Thyroid gland (tissue), 4 donors: ENCODE measurements at regions not wholly inside any gene's neighbourhood (a gene's known extent, or its start where the extent isn't known, plus 50 kb on each side); places are given as distances from the start of the nearest gene placed in this dataset.

Source experiments
- DNase-seq, 2 donors: peaks; one replicate each; pipeline ENCODE4 v3.0.0-alpha.2; 2019
- H3K27ac ChIP-seq, 3 donors: fragments of 200-600 bp; sonication (generic); 1 replicate in 2 of 3; 2 replicates in 1 of 3; pipeline ENCODE4 v1.5.1; 2016 to 2019; ENCODE audit warnings: mild to moderate bottlenecking in 1 of 3, moderate library complexity in 1 of 3
- H3K27me3 ChIP-seq: fragments of 200-600 bp; sonication (generic); one replicate; pipeline ENCODE4 v1.5.1; 2019
- H3K36me3 ChIP-seq, 2 donors: fragments of 200-600 bp; sonication (generic); one replicate each; pipeline ENCODE4 v1.5.1; 2016 to 2019
- H3K4me1 ChIP-seq, 2 donors: fragments of 200-600 bp; sonication (generic); one replicate each; pipeline ENCODE4 v1.5.1; 2017 to 2019
- H3K4me3 ChIP-seq, 3 donors: fragments of 200-600 bp; sonication (generic); replicated peaks in 1 of 3; 1 replicate in 2 of 3; 2 replicates in 1 of 3; pipeline ENCODE4 v1.5.1; 2016; ENCODE audit warnings: mild to moderate bottlenecking in 1 of 3
- H3K9me3 ChIP-seq: fragments of 200-600 bp; sonication (generic); one replicate; pipeline ENCODE4 v1.5.1; 2017
- POLR2A ChIP-seq, 2 donors: fragments of 450-650 bp; IDR thresholded peaks; one replicate each; pipeline ENCODE4 v1.6.1; 2017; ENCODE audit warnings: antibody characterized with exemption in 2 of 2, mild to moderate bottlenecking in 2 of 2, moderate library complexity in 1 of 2
- WGBS, 2 donors: methylation state at CpG; one replicate each; pipeline ENCODE4 v1.1.5; 2017; 5-methylcytosine and 5-hydroxymethylcytosine counted together
- intact Hi-C: fragments of 100-400 bp; cut with DNase I; formaldehyde crosslinking; loops from one replicate; pipeline ENCODE4 v1.15.1; 2023
- TF ChIP-seq, protein P1 (sequence below), 6 experiments: fragments of 200-600 bp in 3 of 6; fragments of 450-650 bp in 3 of 6; sonication (generic) in 3 of 6; IDR thresholded peaks; one replicate each; pipeline ENCODE4 v1.5.1; 2016 to 2019; ENCODE audit warnings: antibody characterized with exemption in 6 of 6, mild to moderate bottlenecking in 2 of 6, inconsistent platforms in 1 of 6, moderate library complexity in 1 of 6

GRCh38 chr9:126111556-126111955 lies 215.1 kb upstream of the MVB12B start:
- WGBS, 2 donors = 92 to 93% methylated on average over 5 of the region's 5 CpGs
- H3K4me3 ChIP-seq = no peak overlapping the region
- no peak for DNase-seq

DNA sequence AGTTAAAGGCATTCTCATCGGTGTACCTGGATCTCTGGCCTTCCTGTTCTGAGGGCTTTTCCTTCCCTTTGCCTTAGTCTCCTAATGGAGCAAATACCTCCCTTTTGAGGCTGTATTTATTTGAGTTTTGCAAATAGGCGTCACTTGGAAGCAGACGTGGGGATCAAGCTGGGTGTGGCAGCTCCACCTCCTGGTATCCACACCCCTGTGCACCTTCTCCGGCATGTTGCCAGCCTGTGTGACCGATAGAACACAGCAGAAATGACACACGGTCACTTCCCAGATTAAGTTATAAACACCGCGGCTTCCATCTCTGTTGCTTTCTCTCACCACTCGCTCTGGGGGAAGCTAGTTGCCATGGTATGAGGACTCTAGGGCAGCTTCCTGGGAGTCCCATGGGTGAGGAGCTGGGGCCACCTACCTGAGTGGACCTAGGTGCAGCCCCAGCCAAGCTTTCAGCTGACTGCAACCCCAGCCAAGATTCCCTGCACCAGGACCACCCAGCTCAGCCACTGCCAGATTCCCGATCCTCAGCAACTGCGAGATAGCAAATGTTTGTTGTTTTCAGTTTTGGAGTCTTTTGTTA lies 214.4 kb upstream of the MVB12B start:
- H3K9me3 ChIP-seq = no peaks in the 10 kb centered on the region
- no peak for DNase-seq
- H3K36me3 ChIP-seq = no peaks in the 10 kb centered on the region
- intact Hi-C loops = no loop called here
- H3K27me3 ChIP-seq = no peaks in the 10 kb centered on the region
- no peak for TF ChIP-seq POLR2A (IDR thresholded peaks at IDR 0.05)
- TF ChIP-seq, protein P1, sequence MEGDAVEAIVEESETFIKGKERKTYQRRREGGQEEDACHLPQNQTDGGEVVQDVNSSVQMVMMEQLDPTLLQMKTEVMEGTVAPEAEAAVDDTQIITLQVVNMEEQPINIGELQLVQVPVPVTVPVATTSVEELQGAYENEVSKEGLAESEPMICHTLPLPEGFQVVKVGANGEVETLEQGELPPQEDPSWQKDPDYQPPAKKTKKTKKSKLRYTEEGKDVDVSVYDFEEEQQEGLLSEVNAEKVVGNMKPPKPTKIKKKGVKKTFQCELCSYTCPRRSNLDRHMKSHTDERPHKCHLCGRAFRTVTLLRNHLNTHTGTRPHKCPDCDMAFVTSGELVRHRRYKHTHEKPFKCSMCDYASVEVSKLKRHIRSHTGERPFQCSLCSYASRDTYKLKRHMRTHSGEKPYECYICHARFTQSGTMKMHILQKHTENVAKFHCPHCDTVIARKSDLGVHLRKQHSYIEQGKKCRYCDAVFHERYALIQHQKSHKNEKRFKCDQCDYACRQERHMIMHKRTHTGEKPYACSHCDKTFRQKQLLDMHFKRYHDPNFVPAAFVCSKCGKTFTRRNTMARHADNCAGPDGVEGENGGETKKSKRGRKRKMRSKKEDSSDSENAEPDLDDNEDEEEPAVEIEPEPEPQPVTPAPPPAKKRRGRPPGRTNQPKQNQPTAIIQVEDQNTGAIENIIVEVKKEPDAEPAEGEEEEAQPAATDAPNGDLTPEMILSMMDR (IDR thresholded peaks at IDR 0.05) = no peak
- no peaks in the 10 kb centered on the region for H3K4me1 ChIP-seq
- H3K4me3 ChIP-seq = no peak overlapping the region
- no peak overlapping the region for H3K27ac ChIP-seq
- WGBS, 2 donors = 76 to 79% methylated on average over 11 of the region's 11 CpGs

More at GRCh38 chr9:126111556-126111955, 215.1 kb upstream of the MVB12B start:
- TF ChIP-seq, protein P1 (IDR thresholded peaks at IDR 0.05) = no peak
- no peak for TF ChIP-seq POLR2A (IDR thresholded peaks at IDR 0.05)
- H3K4me1 ChIP-seq = no peaks in the 10 kb centered on the region
- no peaks in the 10 kb centered on the region for H3K9me3 ChIP-seq
- H3K27me3 ChIP-seq = no peaks in the 10 kb centered on the region
- no peaks in the 10 kb centered on the region for H3K36me3 ChIP-seq
- intact Hi-C loops = no loop called here
- H3K27ac ChIP-seq = no peak overlapping the region

DNA sequence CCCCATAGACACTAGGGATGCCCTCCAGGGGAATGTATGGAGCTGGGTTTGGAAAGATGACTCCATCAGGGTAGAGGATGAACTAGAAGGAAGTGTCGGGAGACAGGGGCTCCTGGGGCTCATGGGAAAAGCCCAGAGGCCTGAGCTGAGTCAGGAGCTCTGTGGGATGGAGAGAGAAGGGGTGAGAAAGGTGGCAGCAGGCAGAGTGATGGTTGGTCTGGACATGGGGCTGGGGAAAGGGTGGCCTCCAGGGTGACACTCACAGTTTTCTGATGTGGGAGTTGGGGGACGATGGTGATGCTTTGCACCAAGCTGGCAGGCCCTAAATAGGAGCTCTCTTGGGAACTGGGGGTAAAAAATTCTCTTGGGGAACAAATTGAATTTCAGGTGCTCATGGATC lies 213.5 kb upstream of the MVB12B start:
- Histone ChIP-seq H3K4me1 (no peaks in the 10 kb centered on the region), H3K9me3 (no peaks in the 10 kb centered on the region), H3K36me3 (no peaks in the 10 kb centered on the region), H3K27ac (no peak overlapping the region), H3K4me3 (no peak overlapping the region), H3K27me3 (no peaks in the 10 kb centered on the region)
- DNase-seq = no peak
- TF ChIP-seq, protein P1 (IDR thresholded peaks at IDR 0.05) = no peak
- no peak for TF ChIP-seq POLR2A (IDR thresholded peaks at IDR 0.05)
- WGBS, 2 donors = 78 to 87% methylated on average over 2 of the region's 2 CpGs
- intact Hi-C loops = no loop called here

DNA sequence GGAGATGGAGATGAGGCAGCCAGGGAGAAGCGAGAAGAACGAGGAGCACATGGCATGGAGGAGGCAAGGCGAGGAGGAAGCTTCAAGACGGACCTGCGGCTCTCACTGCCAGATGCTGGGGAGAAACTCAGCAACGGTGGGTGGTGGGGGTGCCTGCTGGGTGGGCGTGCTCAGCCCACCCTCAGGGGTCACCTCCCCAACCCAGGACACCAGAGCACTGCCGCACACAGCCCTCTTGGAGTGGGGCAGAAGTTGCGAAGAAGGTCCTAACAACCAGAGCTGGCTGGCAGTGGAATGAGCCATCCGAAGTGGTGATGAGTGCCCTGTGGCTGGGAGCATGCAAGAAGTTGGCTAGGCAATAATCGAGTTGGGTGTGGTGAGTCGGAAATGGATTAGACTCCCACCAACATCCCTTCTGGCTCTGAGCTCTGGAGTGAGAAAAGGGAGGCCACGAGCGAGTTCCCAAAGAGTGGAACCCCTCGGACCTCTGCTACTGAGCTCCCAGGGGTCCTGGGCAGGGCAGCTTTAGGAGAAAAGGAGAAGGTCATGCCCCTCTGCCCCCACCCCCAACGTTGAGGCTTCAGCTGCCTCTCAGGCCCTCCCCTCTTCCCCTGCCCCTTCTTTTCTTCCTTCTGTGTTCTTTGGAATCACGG lies 212.7 kb upstream of the MVB12B start:
- WGBS, 2 donors = 81 to 83% methylated on average over 17 of the region's 17 CpGs
- Histone ChIP-seq H3K4me3 (no peak overlapping the region), H3K36me3 (no peaks in the 10 kb centered on the region), H3K27ac (no peak overlapping the region), H3K27me3 (no peaks in the 10 kb centered on the region), H3K9me3 (no peaks in the 10 kb centered on the region), H3K4me1 (no peaks in the 10 kb centered on the region)
- TF ChIP-seq, protein P1 (IDR thresholded peaks at IDR 0.05) = no peak
- TF ChIP-seq POLR2A (IDR thresholded peaks at IDR 0.05) = no peak
- intact Hi-C loops = no loop called here
- DNase-seq = no peak

GRCh38 chr9:126114409-126114760 lies 212.2 kb upstream of the MVB12B start:
- no peaks in the 10 kb centered on the region for H3K9me3 ChIP-seq
- H3K4me3 ChIP-seq = no peak overlapping the region
- TF ChIP-seq POLR2A (IDR thresholded peaks at IDR 0.05) = no peak
- TF ChIP-seq, protein P1 (IDR thresholded peaks at IDR 0.05) = no peak
- H3K36me3 ChIP-seq = no peaks in the 10 kb centered on the region
- 67 to 77% methylated on average over 10 of the region's 10 CpGs for WGBS, 2 donors
- H3K27me3 ChIP-seq = no peaks in the 10 kb centered on the region
- no peak for DNase-seq
- no peaks in the 10 kb centered on the region for H3K4me1 ChIP-seq
- intact Hi-C loops = no loop called here
- no peak overlapping the region for H3K27ac ChIP-seq
